HepG2 (cell line): ENCODE measurements at regions not wholly inside any gene's neighbourhood (a gene's known extent, or its start where the extent isn't known, plus 50 kb on each side); places are given as distances from the start of the nearest gene placed in this dataset.

Experiments used
- MAFK ChIP-seq, 2 experiments: IDR thresholded peaks in 1 of 2; conservative IDR thresholded peaks in 1 of 2; 2 replicates each; pipeline ENCODE4 v1.6.1; 2011; ENCODE audit warnings: improper control_type of control experiment in 2 of 2, low read length in 2 of 2
- NFYB ChIP-seq: sonication (generic); formaldehyde crosslinking; IDR thresholded peaks from 2 replicates; pipeline ENCODE4 v1.4.0; 2020; ENCODE audit warnings: missing genetic modification reagents
- POLR2A ChIP-seq, 2 experiments: IDR thresholded peaks; 2 replicates each; pipeline ENCODE4 v1.6.1; 2011; ENCODE audit warnings: low read depth in 2 of 2, low read length in 2 of 2, mild to moderate bottlenecking in 1 of 2, moderate library complexity in 1 of 2; ENCODE audit not compliant: insufficient read depth in 1 of 2
- POLR2AphosphoS5 ChIP-seq: IDR thresholded peaks from 2 replicates; pipeline ENCODE4 v1.6.1; 2012; ENCODE audit warnings: low read depth, low read length
- SAFB2 ChIP-seq: sonication (generic); formaldehyde crosslinking; IDR thresholded peaks from 2 replicates; pipeline ENCODE4 v1.5.1; 2020; ENCODE audit warnings: missing genetic modification reagents, low read depth, mild to moderate bottlenecking, borderline replicate concordance
- SP1 ChIP-seq, 2 experiments: fragments of 450-650 bp in 1 of 2; sonication (generic) in 1 of 2; formaldehyde crosslinking in 1 of 2; IDR thresholded peaks; 2 replicates each; pipeline versions ENCODE4 v1.4.0 to v1.6.1; 2016 to 2020; ENCODE audit warnings: missing genetic modification reagents in 1 of 2
- ZMYM2 ChIP-seq: sonication (generic); formaldehyde crosslinking; IDR thresholded peaks from 2 replicates; pipeline ENCODE4 v1.8.0; 2022; ENCODE audit warnings: mild to moderate bottlenecking, missing genetic modification reagents
- ZNF260 ChIP-seq: sonication (generic); formaldehyde crosslinking; IDR thresholded peaks from 2 replicates; pipeline ENCODE4 v1.4.0; 2020; ENCODE audit warnings: missing genetic modification reagents, low read depth, mild to moderate bottlenecking, borderline replicate concordance
- TF ChIP-seq, protein P1 (sequence below): sonication (generic); formaldehyde crosslinking; IDR thresholded peaks from 2 replicates; pipeline ENCODE4 v1.5.0; 2020; ENCODE audit warnings: mild to moderate bottlenecking, missing genetic modification reagents, moderate library complexity
- TF ChIP-seq, protein P2 (sequence below): sonication (generic); formaldehyde crosslinking; IDR thresholded peaks from one replicate; pipeline ENCODE4 v1.5.1; 2020; ENCODE audit warnings: mild to moderate bottlenecking, missing genetic modification reagents; ENCODE audit errors: not compliant biosample characterization

DNA sequence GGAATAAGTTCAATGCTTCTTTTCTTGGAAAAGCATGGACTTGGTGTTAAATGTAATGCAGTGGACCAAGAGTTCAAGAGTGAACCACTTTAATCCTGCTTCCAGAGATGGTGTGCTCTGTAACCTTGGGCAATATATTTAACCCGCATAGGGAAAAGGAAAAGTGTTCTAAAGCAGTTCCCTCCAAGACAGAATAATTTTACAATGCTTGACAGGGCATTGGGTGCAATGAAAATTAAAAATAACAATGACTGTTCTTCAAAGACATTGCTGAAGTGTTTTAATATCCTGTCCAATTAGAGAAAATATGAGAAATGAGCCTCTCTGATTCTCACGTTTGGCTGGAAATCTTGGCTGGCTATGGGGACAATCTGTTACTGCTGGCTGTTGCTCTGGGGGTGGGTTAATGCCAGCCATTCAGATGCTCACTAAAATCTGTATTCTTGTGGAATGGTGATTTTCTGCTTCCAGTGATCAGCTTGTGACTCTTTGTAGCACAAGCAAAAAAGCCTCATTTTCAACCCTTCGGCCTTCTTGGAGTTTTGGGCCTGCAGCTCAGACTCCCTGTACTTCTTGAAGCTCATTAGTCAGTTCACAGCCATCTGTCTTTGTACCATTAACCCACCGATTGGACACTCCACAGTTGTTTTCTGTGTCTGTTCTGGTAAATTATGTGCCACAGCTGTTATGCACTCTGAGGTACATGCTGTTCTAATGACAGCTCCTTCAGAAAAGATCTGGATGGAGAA is 310.6 kb downstream of the LMO7 start:
- TF ChIP-seq, protein P1, sequence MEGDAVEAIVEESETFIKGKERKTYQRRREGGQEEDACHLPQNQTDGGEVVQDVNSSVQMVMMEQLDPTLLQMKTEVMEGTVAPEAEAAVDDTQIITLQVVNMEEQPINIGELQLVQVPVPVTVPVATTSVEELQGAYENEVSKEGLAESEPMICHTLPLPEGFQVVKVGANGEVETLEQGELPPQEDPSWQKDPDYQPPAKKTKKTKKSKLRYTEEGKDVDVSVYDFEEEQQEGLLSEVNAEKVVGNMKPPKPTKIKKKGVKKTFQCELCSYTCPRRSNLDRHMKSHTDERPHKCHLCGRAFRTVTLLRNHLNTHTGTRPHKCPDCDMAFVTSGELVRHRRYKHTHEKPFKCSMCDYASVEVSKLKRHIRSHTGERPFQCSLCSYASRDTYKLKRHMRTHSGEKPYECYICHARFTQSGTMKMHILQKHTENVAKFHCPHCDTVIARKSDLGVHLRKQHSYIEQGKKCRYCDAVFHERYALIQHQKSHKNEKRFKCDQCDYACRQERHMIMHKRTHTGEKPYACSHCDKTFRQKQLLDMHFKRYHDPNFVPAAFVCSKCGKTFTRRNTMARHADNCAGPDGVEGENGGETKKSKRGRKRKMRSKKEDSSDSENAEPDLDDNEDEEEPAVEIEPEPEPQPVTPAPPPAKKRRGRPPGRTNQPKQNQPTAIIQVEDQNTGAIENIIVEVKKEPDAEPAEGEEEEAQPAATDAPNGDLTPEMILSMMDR (CRISPR knock-in tag), result no peak
- TF ChIP-seq POLR2A (IDR thresholded peaks at IDR 0.05; ENCODE audit: insufficient read depth in 1 of 2, low read depth in 2 of 2, low read length in 2 of 2) (no peak), ZNF260 (CRISPR knock-in tag) (no peak), NFYB (no peak), ZMYM2 (CRISPR knock-in tag) (no peak), MAFK (conservative IDR thresholded peaks at IDR 0.05 in 1 of 2, IDR thresholded peaks at IDR 0.05 in 1 of 2; ENCODE audit: low read length in 2 of 2) (no peak), SAFB2 (CRISPR knock-in tag) (no peak), POLR2AphosphoS5 (no peak), SP1 (IDR thresholded peaks at IDR 0.05) (no peak), SP1 (CRISPR knock-in tag; IDR thresholded peaks at IDR 0.05) (no peak)
- TF ChIP-seq, protein P2, sequence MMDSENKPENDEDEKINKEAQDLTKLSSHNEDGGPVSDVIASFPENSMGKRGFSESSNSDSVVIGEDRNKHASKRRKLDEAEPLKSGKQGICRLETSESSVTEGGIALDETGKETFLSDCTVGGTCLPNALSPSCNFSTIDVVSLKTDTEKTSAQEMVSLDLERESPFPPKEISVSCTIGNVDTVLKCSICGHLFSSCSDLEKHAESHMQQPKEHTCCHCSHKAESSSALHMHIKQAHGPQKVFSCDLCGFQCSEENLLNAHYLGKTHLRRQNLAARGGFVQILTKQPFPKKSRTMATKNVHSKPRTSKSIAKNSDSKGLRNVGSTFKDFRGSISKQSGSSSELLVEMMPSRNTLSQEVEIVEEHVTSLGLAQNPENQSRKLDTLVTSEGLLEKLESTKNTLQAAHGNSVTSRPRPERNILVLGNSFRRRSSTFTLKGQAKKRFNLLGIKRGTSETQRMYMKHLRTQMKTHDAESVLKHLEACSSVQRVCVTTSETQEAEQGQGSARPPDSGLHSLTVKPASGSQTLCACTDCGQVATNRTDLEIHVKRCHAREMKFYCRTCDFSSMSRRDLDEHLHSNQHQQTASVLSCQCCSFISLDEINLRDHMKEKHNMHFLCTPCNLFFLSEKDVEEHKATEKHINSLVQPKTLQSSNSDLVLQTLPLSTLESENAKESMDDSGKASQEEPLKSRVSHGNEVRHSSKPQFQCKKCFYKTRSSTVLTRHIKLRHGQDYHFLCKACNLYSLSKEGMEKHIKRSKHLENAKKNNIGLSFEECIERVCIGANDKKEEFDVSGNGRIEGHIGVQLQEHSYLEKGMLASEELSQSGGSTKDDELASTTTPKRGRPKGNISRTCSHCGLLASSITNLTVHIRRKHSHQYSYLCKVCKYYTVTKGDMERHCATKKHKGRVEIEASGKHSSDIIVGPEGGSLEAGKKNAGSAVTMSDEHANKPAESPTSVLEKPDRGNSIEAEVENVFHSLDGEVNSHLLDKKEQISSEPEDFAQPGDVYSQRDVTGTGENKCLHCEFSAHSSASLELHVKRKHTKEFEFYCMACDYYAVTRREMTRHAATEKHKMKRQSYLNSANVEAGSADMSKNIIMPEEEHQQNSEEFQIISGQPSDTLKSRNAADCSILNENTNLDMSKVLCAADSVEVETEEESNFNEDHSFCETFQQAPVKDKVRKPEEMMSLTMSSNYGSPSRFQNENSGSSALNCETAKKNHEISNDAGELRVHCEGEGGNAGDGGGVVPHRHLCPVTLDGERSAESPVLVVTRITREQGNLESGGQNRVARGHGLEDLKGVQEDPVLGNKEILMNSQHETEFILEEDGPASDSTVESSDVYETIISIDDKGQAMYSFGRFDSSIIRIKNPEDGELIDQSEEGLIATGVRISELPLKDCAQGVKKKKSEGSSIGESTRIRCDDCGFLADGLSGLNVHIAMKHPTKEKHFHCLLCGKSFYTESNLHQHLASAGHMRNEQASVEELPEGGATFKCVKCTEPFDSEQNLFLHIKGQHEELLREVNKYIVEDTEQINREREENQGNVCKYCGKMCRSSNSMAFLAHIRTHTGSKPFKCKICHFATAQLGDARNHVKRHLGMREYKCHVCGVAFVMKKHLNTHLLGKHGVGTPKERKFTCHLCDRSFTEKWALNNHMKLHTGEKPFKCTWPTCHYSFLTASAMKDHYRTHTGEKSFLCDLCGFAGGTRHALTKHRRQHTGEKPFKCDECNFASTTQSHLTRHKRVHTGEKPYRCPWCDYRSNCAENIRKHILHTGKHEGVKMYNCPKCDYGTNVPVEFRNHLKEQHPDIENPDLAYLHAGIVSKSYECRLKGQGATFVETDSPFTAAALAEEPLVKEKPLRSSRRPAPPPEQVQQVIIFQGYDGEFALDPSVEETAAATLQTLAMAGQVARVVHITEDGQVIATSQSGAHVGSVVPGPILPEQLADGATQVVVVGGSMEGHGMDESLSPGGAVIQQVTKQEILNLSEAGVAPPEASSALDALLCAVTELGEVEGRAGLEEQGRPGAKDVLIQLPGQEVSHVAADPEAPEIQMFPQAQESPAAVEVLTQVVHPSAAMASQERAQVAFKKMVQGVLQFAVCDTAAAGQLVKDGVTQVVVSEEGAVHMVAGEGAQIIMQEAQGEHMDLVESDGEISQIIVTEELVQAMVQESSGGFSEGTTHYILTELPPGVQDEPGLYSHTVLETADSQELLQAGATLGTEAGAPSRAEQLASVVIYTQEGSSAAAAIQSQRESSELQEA (CRISPR knock-in tag), result no peak
